Glutamatergic neuron (in vitro differentiated cells): ENCODE measurements at regions not wholly inside any gene's neighbourhood (a gene's known extent, or its start where the extent isn't known, plus 50 kb on each side); places are given as distances from the start of the nearest gene placed in this dataset.
"Not testable (repeated sequence)": the region's sequence is repeated elsewhere in the genome, so short reads cannot be mapped to it uniquely, and the experiment has no call there.

ENCODE experiments used
- DNase-seq: peaks from one replicate; pipeline ENCODE4 v3.0.0; 2022
- H3K27ac Mint-ChIP-seq: one replicate; pipeline ENCODE4 v1.8.0; 2020; ENCODE audit warnings: mild to moderate bottlenecking, mixed read lengths, inconsistent platforms; ENCODE audit not compliant: unreplicated experiment
- H3K27me3 Mint-ChIP-seq: one replicate; pipeline ENCODE4 v1.8.0; 2020; ENCODE audit warnings: mild to moderate bottlenecking, moderate library complexity, mixed read lengths, inconsistent platforms; ENCODE audit not compliant: unreplicated experiment
- H3K36me3 Mint-ChIP-seq: one replicate; pipeline ENCODE4 v1.8.0; 2020; ENCODE audit warnings: mild to moderate bottlenecking, mixed read lengths, inconsistent platforms; ENCODE audit not compliant: unreplicated experiment
- H3K4me1 Mint-ChIP-seq: one replicate; pipeline ENCODE4 v1.8.0; 2020; ENCODE audit warnings: mild to moderate bottlenecking, low read depth, mixed read lengths, inconsistent platforms; ENCODE audit not compliant: unreplicated experiment
- H3K4me3 Mint-ChIP-seq: one replicate; pipeline ENCODE4 v1.8.0; 2020; ENCODE audit warnings: mild to moderate bottlenecking, mixed read lengths, inconsistent platforms; ENCODE audit not compliant: unreplicated experiment
- H3K9me3 Mint-ChIP-seq: one replicate; pipeline ENCODE4 v1.8.0; 2020; ENCODE audit warnings: mild to moderate bottlenecking, moderate library complexity, mixed read lengths, inconsistent platforms; ENCODE audit not compliant: unreplicated experiment
- TF ChIP-seq, protein P1 (sequence below): fragments of 200-600 bp; sonication (generic); IDR thresholded peaks from one replicate; pipeline ENCODE4 v1.5.0; 2021; ENCODE audit not compliant: partially characterized antibody, unreplicated experiment

DNA sequence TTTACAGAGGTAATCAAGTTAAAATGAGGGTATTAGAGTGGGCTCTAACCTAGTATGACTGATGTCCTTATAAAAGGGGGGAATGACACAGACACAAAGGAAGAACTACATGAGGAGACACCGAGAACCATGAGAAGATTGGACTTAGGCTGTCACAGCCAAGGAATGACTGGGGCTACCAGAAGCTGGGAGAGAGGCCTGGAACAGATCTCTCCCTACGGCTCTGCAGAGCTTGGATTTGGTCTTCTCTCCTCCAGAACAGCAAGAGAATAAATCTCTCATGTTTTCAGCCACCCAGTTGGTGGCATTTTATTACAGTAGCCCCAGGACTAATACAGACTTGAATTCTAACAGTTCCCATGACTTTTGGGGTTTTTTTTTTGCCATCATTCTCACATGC is 110.8 kb downstream of the PSMG1 start:
- H3K4me1 Mint-ChIP-seq: peaks cover 2% of the 10 kb centered on the region
- DNase-seq: no peak

GRCh38 chr21:39071623-39072214 is 111.5 kb downstream of the PSMG1 start:
- H3K27ac Mint-ChIP-seq: no peak overlapping the region
- H3K4me3 Mint-ChIP-seq: no peak overlapping the region
- TF ChIP-seq, protein P1, sequence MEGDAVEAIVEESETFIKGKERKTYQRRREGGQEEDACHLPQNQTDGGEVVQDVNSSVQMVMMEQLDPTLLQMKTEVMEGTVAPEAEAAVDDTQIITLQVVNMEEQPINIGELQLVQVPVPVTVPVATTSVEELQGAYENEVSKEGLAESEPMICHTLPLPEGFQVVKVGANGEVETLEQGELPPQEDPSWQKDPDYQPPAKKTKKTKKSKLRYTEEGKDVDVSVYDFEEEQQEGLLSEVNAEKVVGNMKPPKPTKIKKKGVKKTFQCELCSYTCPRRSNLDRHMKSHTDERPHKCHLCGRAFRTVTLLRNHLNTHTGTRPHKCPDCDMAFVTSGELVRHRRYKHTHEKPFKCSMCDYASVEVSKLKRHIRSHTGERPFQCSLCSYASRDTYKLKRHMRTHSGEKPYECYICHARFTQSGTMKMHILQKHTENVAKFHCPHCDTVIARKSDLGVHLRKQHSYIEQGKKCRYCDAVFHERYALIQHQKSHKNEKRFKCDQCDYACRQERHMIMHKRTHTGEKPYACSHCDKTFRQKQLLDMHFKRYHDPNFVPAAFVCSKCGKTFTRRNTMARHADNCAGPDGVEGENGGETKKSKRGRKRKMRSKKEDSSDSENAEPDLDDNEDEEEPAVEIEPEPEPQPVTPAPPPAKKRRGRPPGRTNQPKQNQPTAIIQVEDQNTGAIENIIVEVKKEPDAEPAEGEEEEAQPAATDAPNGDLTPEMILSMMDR: no peak
- peaks cover 3% of the 10 kb centered on the region for H3K27me3 Mint-ChIP-seq
- DNase-seq: no peak
- H3K4me1 Mint-ChIP-seq: peaks cover 2% of the 10 kb centered on the region
- H3K36me3 Mint-ChIP-seq: peaks cover 10% of the 10 kb centered on the region
- peaks cover 2% of the 10 kb centered on the region for H3K9me3 Mint-ChIP-seq

More for the DNA sequence above, 110.8 kb downstream of the PSMG1 start:
- peaks cover 10% of the 10 kb centered on the region for H3K36me3 Mint-ChIP-seq
- no peak overlapping the region for H3K4me3 Mint-ChIP-seq
- no peak overlapping the region for H3K27ac Mint-ChIP-seq
- peaks cover 3% of the 10 kb centered on the region for H3K27me3 Mint-ChIP-seq
- TF ChIP-seq, protein P1: no peak
- peaks cover 2% of the 10 kb centered on the region for H3K9me3 Mint-ChIP-seq

- DNase-seq, H3K36me3 Mint-ChIP-seq, H3K27me3 Mint-ChIP-seq, H3K4me1 Mint-ChIP-seq, H3K4me3 Mint-ChIP-seq, H3K9me3 Mint-ChIP-seq, H3K27ac Mint-ChIP-seq: not testable (repeated sequence)
Observed at GRCh38 chr21:39069856-39070255, 113.4 kb downstream of the PSMG1 start.

- DNase-seq: no peak
- no peak overlapping the region for H3K27ac Mint-ChIP-seq
- no peaks in the 10 kb centered on the region for H3K27me3 Mint-ChIP-seq
- no peaks in the 10 kb centered on the region for H3K9me3 Mint-ChIP-seq
- TF ChIP-seq, protein P1: no peak
- H3K4me3 Mint-ChIP-seq: no peak overlapping the region
- H3K36me3 Mint-ChIP-seq: peaks cover 10% of the 10 kb centered on the region
- no peaks in the 10 kb centered on the region for H3K4me1 Mint-ChIP-seq
Observed at GRCh38 chr21:39066829-39067780, 116.1 kb downstream of the PSMG1 start.

DNA sequence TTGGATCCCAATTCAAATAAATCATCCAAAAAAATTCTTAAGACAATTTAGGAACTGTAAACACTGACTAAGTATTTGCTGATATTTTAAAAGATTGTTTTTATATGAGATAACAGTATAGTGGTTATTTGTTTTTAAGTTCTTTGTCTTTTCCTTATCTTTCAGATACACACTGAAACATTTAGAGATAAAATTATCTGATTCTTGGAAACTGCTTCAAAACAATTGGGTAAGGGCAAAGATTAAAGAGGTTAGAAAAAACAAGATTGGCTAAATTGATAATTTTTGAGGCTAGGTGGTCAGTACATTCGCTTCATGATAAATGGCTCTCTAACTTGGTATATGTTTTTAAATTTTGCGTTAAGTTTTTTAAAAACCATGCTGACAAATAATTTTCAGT is 117.3 kb downstream of the PSMG1 start:
- DNase-seq: no peak
- H3K4me3 Mint-ChIP-seq: no peak overlapping the region
- no peak overlapping the region for H3K27ac Mint-ChIP-seq
- peaks cover 5% of the 10 kb centered on the region for H3K9me3 Mint-ChIP-seq
- H3K27me3 Mint-ChIP-seq: no peaks in the 10 kb centered on the region
- H3K36me3 Mint-ChIP-seq: peaks cover 10% of the 10 kb centered on the region
- TF ChIP-seq, protein P1: no peak
- peaks cover 2% of the 10 kb centered on the region for H3K4me1 Mint-ChIP-seq
